Activated T-cell treated with anti-CD3 and anti-CD28 coated beads for 24 hours (primary cell): ENCODE measurements at regions not wholly inside any gene's neighbourhood (a gene's known extent, or its start where the extent isn't known, plus 50 kb on each side); places are given as distances from the start of the nearest gene placed in this dataset.

Experiments used
- DNase-seq: peaks from one replicate; pipeline ENCODE4 v3.0.0-alpha.2; 2020; ENCODE audit warnings: low read depth

GRCh38 chr4:130335417-130336194 is 1239.7 kb downstream of the C4orf33 start:
- DNase-seq, result no peak

GRCh38 chr4:130336585-130337217 is 1240.7 kb downstream of the C4orf33 start:
- no peak for DNase-seq

- DNase-seq, result no peak
Observed at GRCh38 chr4:130338851-130339250, 1242.9 kb downstream of the C4orf33 start.

- DNase-seq, result no peak
Observed at GRCh38 chr4:130349745-130350144, 1253.8 kb downstream of the C4orf33 start.

GRCh38 chr4:130356873-130357272 is 1260.9 kb downstream of the C4orf33 start:
- DNase-seq, result no peak

- DNase-seq, result no peak
Observed at GRCh38 chr4:130359542-130359941, 1263.6 kb downstream of the C4orf33 start.

- no peak for DNase-seq
Observed at GRCh38 chr4:130361616-130362015, 1265.7 kb downstream of the C4orf33 start.

- DNase-seq, result no peak
Observed at GRCh38 chr4:130368668-130369067, 1272.7 kb downstream of the C4orf33 start.

GRCh38 chr4:130393231-130393630 is 1297.3 kb downstream of the C4orf33 start:
- DNase-seq, result no peak

- DNase-seq, result no peak
Observed at GRCh38 chr4:130393642-130394041, 1297.7 kb downstream of the C4orf33 start.

- DNase-seq, result no peak
Observed at GRCh38 chr4:130395871-130396270, 1299.9 kb downstream of the C4orf33 start.

GRCh38 chr4:130403221-130403620 is 1307.3 kb downstream of the C4orf33 start:
- DNase-seq, result no peak

- DNase-seq, result no peak
Observed at GRCh38 chr4:130416228-130416627, 1320.3 kb downstream of the C4orf33 start.

GRCh38 chr4:130419211-130419975 is 1323.4 kb downstream of the C4orf33 start:
- no peak for DNase-seq

- no peak for DNase-seq
Observed at GRCh38 chr4:130422261-130422660, 1326.3 kb downstream of the C4orf33 start.

GRCh38 chr4:130424211-130424610 is 1328.3 kb downstream of the C4orf33 start:
- DNase-seq, result no peak

- no peak for DNase-seq
Observed at GRCh38 chr4:130432289-130432688, 1336.3 kb downstream of the C4orf33 start.

GRCh38 chr4:130449741-130450140 is 1353.8 kb downstream of the C4orf33 start:
- DNase-seq, result no peak

- no peak for DNase-seq
Observed at GRCh38 chr4:130468340-130468739, 1372.4 kb downstream of the C4orf33 start.

GRCh38 chr4:130478406-130478805 is 1382.5 kb downstream of the C4orf33 start:
- no peak for DNase-seq

- DNase-seq, result no peak
Observed at GRCh38 chr4:130479020-130479419, 1383.1 kb downstream of the C4orf33 start.

- no peak for DNase-seq
Observed at GRCh38 chr4:130479674-130480073, 1383.7 kb downstream of the C4orf33 start.

GRCh38 chr4:130484826-130485225 is 1388.9 kb downstream of the C4orf33 start:
- DNase-seq, result no peak
